ENCODE measurements at regions not wholly inside any gene's neighbourhood (a gene's known extent, or its start where the extent isn't known, plus 50 kb on each side); places are given as distances from the start of the nearest gene placed in this dataset.
A peak's percentile ranks its signal among the peaks of the same experiment; 100 is the strongest.
"Not testable (repeated sequence)": the region's sequence is repeated elsewhere in the genome, so short reads cannot be mapped to it uniquely, and the experiment has no call there.

GRCh38 chr5:17326600-17327037 is 109.2 kb downstream of the BASP1 start:
- no peak for DNase-seq (ENCODE audit: low spot score)

DNA sequence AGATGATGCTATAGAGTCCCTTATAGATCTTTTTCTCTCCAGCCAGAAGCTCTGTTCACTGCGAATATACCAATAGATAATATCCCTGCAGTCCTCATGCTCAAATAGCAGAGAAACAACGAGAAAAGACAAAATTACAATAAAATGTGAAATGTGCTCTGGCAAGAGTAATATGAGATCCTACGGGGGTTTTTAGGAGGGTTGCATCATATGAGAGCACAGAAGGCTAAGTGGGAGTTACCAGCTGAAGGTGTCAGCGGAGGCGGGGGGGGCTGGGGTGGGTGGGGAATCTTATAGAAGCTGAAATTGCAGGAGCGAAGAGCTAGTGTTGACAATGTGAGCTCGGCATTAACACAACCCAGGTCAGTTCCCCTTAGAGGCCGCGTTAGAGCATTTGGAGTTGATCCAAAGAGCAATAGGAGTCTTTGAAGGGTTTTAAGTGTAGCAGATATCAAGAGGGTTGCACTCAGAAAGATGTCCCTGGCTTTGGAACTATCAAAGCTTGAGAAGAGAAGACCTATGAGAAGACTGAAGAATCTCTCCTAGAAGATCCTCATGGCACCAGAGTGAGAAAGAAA is 109.7 kb downstream of the BASP1 start:
- no peak for DNase-seq (ENCODE audit: low spot score)

GRCh38 chr5:17329571-17329970 is 112.1 kb downstream of the BASP1 start:
- DNase-seq (ENCODE audit: low spot score) = no peak

GRCh38 chr5:17330386-17330785 is 113.0 kb downstream of the BASP1 start:
- no peak for DNase-seq (ENCODE audit: low spot score)

DNA sequence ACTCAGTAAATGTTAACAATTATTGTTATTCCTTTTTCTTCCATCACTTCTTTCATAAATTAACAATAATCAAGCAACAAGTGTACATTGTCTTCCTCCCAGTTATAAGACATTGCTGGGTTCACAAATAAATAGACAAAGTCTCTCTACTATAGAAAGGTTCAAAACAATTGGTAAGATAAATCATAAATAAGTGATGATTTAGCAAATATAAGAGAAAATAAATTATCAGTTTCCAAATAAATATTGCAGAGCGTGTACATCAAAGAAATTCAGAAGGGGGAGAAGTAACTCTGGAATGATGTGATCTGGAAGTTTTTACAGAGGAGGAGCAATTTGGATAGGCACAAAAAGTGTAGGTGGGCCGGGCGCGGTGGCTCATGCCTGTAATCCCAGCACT is 114.2 kb downstream of the BASP1 start:
- no peak for DNase-seq (ENCODE audit: low spot score)

DNA sequence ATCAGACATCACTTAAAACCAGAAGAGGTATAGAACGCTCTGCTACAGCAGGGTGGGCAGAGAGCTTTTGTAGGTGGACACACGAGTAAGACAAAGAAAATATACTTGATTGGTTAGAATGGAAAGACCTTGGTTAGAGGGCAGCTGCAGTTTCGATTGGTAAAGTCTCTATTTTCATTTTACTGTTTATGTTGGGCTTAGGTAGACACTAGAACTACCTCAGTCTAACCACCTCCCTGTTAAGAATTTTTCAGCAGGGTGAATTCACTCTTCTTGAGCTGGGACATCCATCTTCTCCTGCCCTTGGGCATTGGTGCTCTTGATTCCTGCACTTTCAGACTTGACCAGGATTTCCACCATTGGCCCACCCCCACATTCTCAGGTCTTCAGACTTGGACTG is 116.3 kb downstream of the BASP1 start:
- no peak for DNase-seq (ENCODE audit: low spot score)

- DNase-seq (ENCODE audit: low spot score) = no peak
Observed at GRCh38 chr5:17336054-17336453, 118.6 kb downstream of the BASP1 start.

DNA sequence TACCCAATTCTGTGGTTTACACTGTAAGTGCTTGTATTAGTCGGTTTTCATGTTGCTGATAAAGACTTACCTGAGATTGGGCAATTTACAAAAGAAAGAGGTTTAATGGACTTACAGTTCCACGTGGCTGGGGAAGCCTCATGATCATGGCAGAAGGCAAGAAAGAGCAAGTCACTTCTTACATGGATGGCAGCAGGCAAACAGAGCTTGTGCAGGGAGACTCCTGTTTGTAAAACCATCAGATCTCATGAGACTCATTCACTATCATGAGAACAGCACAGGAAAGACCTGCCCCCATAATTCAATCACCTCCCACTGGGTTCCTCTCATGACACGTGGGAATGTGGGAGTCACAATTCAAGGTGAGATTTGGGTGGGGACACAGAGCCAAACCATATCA is 119.3 kb downstream of the BASP1 start:
- not testable (repeated sequence) for DNase-seq (ENCODE audit: low spot score)

- DNase-seq (ENCODE audit: low spot score) = no peak
Observed at GRCh38 chr5:17339841-17340240, 122.4 kb downstream of the BASP1 start.

DNA sequence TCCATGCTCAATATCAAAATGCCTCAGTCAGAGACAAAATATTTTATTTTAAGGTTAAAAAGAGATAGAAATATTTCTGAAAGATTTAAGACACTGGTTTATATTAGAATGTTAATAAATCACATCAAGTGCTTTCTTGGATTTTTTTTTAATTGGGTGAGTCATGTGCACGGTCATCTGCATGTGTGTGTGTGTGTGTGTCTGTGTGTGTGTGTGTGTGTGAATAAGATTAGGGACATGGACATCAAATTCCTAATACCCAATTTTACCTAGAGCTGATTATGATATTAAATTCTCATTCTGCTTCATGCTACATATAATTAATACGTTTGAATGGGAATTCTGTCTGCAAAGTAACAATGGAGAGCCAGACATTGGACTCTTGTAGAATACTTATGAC is 122.9 kb downstream of the BASP1 start:
- DNase-seq (ENCODE audit: low spot score) = peak; percentile 38

- DNase-seq (ENCODE audit: low spot score) = peak; percentile 86
Observed at GRCh38 chr5:17340819-17341218, 123.4 kb downstream of the BASP1 start.

DNA sequence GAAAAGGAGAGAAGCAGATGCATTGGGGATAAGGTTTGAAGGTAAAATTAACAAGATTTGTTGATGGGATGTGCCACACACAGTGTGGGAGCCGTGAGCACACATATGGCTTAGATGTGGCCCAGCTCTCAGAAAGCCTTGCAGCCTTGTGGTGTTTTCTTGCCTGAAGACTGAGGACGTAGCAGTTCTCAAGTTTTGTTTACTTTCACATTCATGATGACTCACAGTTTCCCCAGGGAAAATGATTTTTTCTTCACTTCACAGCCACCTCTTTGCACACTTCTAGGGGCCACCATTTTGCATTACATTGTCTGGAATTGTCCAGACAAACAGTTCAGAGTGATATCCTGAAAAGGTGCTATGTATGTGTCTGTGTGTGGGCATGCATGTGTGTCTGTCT is 126.2 kb downstream of the BASP1 start:
- peak; percentile 84 for DNase-seq (ENCODE audit: low spot score)

GRCh38 chr5:17346811-17347210 is 129.4 kb downstream of the BASP1 start:
- no peak for DNase-seq (ENCODE audit: low spot score)

DNA sequence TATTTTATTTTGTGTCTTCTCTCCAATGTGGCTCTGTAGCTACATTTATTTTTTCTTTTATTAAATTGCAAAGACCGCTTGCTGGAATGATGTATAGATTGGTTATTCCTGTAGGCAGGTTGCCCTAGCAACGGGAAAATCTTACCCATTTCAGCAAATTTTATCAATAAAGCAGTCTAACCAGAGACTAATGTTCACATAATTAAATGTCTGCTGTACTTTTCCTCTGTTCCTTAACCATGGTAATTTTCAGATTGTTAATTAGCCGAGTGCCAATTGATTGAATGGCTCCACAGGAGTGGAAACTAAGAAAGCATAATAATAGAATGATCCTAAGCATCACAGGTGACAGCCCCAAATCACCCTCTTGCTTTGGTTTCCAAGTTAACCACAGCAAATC is 134.8 kb downstream of the BASP1 start:
- DNase-seq (ENCODE audit: low spot score) = no peak

DNA sequence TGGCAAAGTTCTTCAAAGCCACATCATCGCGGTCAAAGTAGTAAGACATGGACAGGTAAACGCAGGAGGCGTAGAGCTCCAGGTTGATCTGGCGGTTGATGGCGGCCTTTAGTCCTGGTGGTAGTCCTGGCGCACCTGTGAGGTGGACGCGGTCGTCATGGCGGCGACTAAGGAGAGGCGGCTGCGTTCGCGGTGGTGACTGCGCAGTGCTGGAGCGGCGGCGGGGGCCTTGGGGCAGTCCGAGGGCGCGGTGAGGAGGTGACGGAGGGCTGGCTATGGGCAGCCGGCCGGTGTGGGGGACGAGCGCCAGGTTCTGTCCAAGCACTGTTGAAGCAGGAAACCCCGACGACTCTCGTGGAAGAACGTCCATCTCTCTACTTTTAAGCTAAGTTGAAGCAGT is 136.8 kb downstream of the BASP1 start:
- DNase-seq (ENCODE audit: low spot score) = no peak

DNA sequence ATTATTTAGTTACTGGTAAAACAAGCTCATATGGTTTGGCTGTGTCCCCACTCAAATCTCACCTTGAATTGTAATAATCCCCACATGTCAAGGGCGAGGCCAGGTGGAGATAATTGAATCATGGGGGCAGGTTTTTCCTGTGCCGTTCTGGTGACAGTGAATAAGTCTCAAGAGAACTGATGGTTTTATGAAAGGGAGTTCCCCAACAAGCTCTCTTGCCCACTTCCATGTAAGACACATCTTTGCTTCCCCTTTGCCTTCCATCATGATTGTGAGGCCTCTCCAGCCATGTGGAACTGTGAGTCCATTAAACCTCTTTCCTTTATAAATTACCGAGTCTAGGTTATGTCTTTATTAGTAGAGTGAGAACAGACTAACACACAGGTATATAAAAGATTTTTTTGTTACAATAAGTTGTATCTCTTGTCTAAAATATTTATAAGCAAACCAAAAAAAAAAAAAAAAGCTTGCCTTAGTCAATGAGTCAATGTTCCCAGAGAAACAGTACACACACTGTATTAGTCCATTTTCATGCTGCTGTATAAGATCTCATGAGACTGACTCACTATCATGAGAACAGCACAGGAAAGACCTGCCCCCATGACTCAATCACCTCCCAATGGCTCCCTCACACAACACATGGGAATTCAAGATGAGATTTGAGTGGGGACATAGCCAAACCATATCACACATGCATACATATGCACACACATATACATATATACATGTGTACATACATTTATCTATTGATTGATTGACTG is 138.3 kb downstream of the BASP1 start:
- DNase-seq (ENCODE audit: low spot score) = peak; percentile 81

DNA sequence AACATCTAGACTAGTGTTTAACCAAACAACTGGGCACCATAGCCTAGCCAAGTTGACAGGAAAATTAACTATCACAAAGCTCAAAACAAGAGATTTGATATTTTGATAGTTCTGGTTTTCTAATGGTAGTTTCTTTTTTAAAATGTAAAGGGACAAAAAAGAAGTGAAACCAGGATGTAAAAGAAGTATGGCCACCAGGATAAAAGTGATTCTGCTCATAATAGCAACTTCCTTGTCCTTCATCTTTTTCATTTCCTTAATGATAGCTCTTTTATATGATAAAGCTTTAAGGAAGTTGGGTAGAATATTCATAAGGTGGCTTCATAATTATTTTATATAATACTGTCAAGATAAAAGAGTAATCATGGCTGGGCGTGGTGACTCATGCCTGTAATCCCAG is 139.1 kb downstream of the BASP1 start:
- DNase-seq (ENCODE audit: low spot score) = no peak

DNA sequence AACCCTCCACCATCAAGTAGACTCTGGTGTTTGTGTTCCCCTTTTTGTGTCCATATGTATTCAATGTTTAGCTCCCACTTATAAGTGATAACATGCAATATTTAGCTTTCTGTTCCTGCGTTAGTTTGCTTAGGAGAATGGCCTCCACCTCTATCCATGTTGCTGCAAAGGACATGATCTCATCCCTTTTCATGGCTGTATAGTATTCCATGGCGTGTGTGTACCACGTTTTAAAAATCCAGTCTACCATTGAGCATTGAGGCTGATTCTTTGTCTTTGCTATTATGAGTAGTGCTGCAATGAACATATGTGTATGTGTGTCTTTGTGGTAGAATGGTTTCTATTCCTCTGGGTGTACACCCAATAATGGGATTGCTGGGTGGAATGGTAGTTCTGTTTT is 140.1 kb downstream of the BASP1 start:
- DNase-seq (ENCODE audit: low spot score) = no peak

DNA sequence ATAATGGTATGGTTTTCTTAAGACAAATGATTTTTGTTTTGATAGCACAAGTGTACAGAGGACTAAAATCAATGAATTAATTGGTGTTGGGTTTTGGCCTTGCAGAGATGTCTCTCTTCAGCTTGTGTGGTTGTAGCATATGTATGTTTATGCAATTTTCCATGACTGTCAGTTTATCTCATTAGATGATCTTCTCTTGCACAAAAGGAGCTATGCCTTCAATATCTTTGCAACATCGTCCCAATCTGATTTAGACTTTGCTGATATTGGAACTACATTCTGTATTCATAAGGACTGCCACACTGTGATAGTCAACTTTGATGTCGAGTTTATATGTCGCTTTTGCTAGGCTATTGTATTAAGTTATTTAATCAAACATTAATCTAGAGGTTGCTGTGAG is 140.0 kb upstream of the TAF11L2 start:
- DNase-seq (ENCODE audit: low spot score) = no peak

- DNase-seq (ENCODE audit: low spot score) = peak; percentile 68
Observed at GRCh38 chr5:17359451-17360011, 138.5 kb upstream of the TAF11L2 start.

DNA sequence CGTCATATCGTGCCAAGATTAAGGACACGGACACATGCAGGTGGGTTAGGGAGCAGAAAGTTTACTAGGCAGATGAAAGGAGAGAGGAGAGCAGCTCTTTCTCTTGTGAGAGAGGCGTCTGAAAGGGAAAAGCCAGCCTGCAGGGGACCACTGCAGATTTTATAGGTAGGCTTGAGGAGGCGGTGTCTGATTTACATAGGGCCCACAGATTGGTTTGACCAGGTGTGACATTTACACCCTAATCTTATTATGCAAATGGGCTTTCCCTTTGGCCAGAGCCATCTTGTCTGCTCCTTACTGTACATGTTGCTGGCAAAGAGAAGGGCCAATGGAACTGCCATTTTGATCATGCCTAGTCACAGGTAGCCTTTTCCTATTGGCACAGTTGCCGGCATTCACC is 137.2 kb upstream of the TAF11L2 start:
- no peak for DNase-seq (ENCODE audit: low spot score)

DNA sequence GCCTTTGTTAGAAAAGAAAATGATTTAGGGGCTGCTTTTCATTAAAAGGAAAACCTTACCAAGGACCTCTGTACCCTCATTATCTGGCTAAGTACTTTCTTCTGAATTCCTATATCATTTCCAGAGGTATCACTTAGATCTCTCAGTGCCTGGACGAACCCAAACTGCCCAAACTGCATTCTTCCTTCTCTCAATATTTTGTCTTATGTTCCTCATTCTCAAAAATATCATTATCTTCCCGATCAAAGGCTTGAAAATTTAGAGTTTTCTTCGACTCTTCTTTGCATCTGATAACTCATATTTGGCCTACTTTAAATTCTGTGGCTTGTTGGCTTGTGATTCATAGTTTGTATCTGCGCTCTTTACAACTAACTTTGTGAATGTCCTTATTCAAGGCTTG is 136.7 kb upstream of the TAF11L2 start:
- DNase-seq (ENCODE audit: low spot score) = no peak

- DNase-seq (ENCODE audit: low spot score) = no peak
Observed at GRCh38 chr5:17364987-17365810, 132.8 kb upstream of the TAF11L2 start.
